ENCODE measurements at regions not wholly inside any gene's neighbourhood (a gene's known extent, or its start where the extent isn't known, plus 50 kb on each side); places are given as distances from the start of the nearest gene placed in this dataset.

- TF ChIP-seq, protein P1, sequence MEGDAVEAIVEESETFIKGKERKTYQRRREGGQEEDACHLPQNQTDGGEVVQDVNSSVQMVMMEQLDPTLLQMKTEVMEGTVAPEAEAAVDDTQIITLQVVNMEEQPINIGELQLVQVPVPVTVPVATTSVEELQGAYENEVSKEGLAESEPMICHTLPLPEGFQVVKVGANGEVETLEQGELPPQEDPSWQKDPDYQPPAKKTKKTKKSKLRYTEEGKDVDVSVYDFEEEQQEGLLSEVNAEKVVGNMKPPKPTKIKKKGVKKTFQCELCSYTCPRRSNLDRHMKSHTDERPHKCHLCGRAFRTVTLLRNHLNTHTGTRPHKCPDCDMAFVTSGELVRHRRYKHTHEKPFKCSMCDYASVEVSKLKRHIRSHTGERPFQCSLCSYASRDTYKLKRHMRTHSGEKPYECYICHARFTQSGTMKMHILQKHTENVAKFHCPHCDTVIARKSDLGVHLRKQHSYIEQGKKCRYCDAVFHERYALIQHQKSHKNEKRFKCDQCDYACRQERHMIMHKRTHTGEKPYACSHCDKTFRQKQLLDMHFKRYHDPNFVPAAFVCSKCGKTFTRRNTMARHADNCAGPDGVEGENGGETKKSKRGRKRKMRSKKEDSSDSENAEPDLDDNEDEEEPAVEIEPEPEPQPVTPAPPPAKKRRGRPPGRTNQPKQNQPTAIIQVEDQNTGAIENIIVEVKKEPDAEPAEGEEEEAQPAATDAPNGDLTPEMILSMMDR (IDR thresholded peaks at IDR 0.05): no peak
- no peak for TF ChIP-seq POLR2A (IDR thresholded peaks at IDR 0.05)
These were observed 298.8 kb downstream of the RPRM start for GRCh38 chr2:153179808-153180207.
